ENCODE measurements at regions not wholly inside any gene's neighbourhood (a gene's known extent, or its start where the extent isn't known, plus 50 kb on each side); places are given as distances from the start of the nearest gene placed in this dataset.

- no peaks in the 10 kb centered on the region for H3K9me3 ChIP-seq (ENCODE audit: severe bottlenecking)
- H3K36me3 ChIP-seq, result no peaks in the 10 kb centered on the region
- H3K4me3 ChIP-seq (ENCODE audit: low read depth, low read length), result no peak overlapping the region
- TF ChIP-seq, protein P1, sequence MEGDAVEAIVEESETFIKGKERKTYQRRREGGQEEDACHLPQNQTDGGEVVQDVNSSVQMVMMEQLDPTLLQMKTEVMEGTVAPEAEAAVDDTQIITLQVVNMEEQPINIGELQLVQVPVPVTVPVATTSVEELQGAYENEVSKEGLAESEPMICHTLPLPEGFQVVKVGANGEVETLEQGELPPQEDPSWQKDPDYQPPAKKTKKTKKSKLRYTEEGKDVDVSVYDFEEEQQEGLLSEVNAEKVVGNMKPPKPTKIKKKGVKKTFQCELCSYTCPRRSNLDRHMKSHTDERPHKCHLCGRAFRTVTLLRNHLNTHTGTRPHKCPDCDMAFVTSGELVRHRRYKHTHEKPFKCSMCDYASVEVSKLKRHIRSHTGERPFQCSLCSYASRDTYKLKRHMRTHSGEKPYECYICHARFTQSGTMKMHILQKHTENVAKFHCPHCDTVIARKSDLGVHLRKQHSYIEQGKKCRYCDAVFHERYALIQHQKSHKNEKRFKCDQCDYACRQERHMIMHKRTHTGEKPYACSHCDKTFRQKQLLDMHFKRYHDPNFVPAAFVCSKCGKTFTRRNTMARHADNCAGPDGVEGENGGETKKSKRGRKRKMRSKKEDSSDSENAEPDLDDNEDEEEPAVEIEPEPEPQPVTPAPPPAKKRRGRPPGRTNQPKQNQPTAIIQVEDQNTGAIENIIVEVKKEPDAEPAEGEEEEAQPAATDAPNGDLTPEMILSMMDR (IDR thresholded peaks at IDR 0.05; ENCODE audit: low read depth, low read length), result no peak
- H3K27me3 ChIP-seq (ENCODE audit: insufficient read depth, low read depth, severe bottlenecking), result no peaks in the 10 kb centered on the region
- no peak overlapping the region for H3K27ac ChIP-seq
- DNase-seq, result no peak
These were observed 142.7 kb downstream of the CEP57L1 start for GRCh38 chr6:109237986-109238329.

GRCh38 chr6:109237077-109237985, 142.0 kb downstream of the CEP57L1 start:
- TF ChIP-seq, protein P1 (IDR thresholded peaks at IDR 0.05; ENCODE audit: low read depth, low read length), result no peak
- no peak overlapping the region for H3K4me3 ChIP-seq (ENCODE audit: low read depth, low read length)
- H3K27me3 ChIP-seq (ENCODE audit: insufficient read depth, low read depth, severe bottlenecking), result no peaks in the 10 kb centered on the region
- H3K36me3 ChIP-seq, result no peaks in the 10 kb centered on the region
- peak overlapping the region; percentile 66 for H3K27ac ChIP-seq
- no peaks in the 10 kb centered on the region for H3K9me3 ChIP-seq (ENCODE audit: severe bottlenecking)
- DNase-seq, result no peak

GRCh38 chr6:109236115-109237076, 141.1 kb downstream of the CEP57L1 start:
- no peak overlapping the region for H3K4me3 ChIP-seq (ENCODE audit: low read depth, low read length)
- H3K27me3 ChIP-seq (ENCODE audit: insufficient read depth, low read depth, severe bottlenecking), result no peaks in the 10 kb centered on the region
- peak overlapping the region; percentile 66 for H3K27ac ChIP-seq
- H3K36me3 ChIP-seq, result no peaks in the 10 kb centered on the region
- TF ChIP-seq, protein P1 (IDR thresholded peaks at IDR 0.05; ENCODE audit: low read depth, low read length), result peak; percentile 90
- no peaks in the 10 kb centered on the region for H3K9me3 ChIP-seq (ENCODE audit: severe bottlenecking)
- DNase-seq, result peak; percentile 96

- H3K36me3 ChIP-seq, result no peaks in the 10 kb centered on the region
- no peaks in the 10 kb centered on the region for H3K27me3 ChIP-seq (ENCODE audit: insufficient read depth, low read depth, severe bottlenecking)
- no peaks in the 10 kb centered on the region for H3K9me3 ChIP-seq (ENCODE audit: severe bottlenecking)
- H3K27ac ChIP-seq, result no peak overlapping the region
- H3K4me3 ChIP-seq (ENCODE audit: low read depth, low read length), result no peak overlapping the region
- TF ChIP-seq, protein P1 (IDR thresholded peaks at IDR 0.05; ENCODE audit: low read depth, low read length), result no peak
- no peak for DNase-seq
These were observed 140.3 kb downstream of the CEP57L1 start for GRCh38 chr6:109235481-109236038.

DNA sequence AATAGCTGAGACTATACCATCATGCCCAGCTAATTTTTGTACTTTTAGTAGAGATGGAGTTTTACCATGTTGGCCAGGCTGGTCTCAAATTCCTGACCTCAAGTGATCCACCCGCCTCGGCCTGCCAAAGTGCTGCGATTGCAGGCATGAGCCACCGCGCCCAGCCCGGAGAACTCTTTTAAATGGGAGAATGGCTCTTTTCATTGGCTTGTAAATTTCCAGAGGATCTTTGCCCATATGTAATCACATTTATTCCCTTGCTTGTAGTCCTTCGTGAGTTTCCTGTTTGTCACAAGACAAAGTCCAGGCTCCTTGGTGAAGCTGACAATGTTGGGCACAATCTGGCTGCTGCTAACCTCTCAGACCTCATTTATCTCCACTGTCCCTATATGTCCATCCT, 135.1 kb downstream of the CEP57L1 start:
- Histone ChIP-seq H3K27me3 (ENCODE audit: insufficient read depth, low read depth, severe bottlenecking) (no peaks in the 10 kb centered on the region), H3K9me3 (ENCODE audit: severe bottlenecking) (no peaks in the 10 kb centered on the region), H3K4me3 (ENCODE audit: low read depth, low read length) (no peak overlapping the region), H3K36me3 (no peaks in the 10 kb centered on the region), H3K27ac (no peak overlapping the region)
- no peak for DNase-seq
- TF ChIP-seq, protein P1 (IDR thresholded peaks at IDR 0.05; ENCODE audit: low read depth, low read length), result no peak

Data from WERI-Rb-1 (cell line).